Thoracic aorta (tissue), 2 donors: ENCODE measurements at regions not wholly inside any gene's neighbourhood (a gene's known extent, or its start where the extent isn't known, plus 50 kb on each side); places are given as distances from the start of the nearest gene placed in this dataset.

Experiments
- ATAC-seq: fragments of 150-250 bp; one replicate; pipeline ENCODE4 v1.8.0; 2017; ENCODE audit warnings: low read depth; ENCODE audit not compliant: insufficient number of reproducible peaks, low FRiP score
- DNase-seq: peaks from one replicate; pipeline ENCODE4 v3.0.0-alpha.2; 2020; ENCODE audit warnings: low spot score
- H3K27ac ChIP-seq, 2 donors: fragments of 200-600 bp; sonication (generic); 1 replicate in 1 of 2; 2 replicates in 1 of 2; pipeline ENCODE4 v1.5.1; 2016; ENCODE audit warnings: mild to moderate bottlenecking in 2 of 2, moderate library complexity in 2 of 2
- H3K27me3 ChIP-seq: fragments of 200-600 bp; sonication (generic); replicated peaks from 2 replicates; pipeline ENCODE4 v1.6.0; 2016; ENCODE audit warnings: mild to moderate bottlenecking; ENCODE audit not compliant: insufficient read depth
- H3K36me3 ChIP-seq: fragments of 200-600 bp; sonication (generic); one replicate; pipeline ENCODE4 v1.5.1; 2016
- H3K4me1 ChIP-seq, 2 donors: fragments of 200-600 bp; sonication (generic); 1 replicate in 1 of 2; 2 replicates in 1 of 2; pipeline versions ENCODE4 v1.5.1 to v1.6.0; 2016; ENCODE audit warnings: low read depth in 2 of 2, mild to moderate bottlenecking in 1 of 2; ENCODE audit not compliant: control insufficient read depth in 1 of 2
- H3K4me3 ChIP-seq: fragments of 200-600 bp; sonication (generic); 2 replicates; pipeline ENCODE4 v1.5.1; 2016; ENCODE audit warnings: mild to moderate bottlenecking
- H3K9me3 ChIP-seq: fragments of 200-600 bp; sonication (generic); 2 replicates; pipeline ENCODE4 v1.5.1; 2016
- TF ChIP-seq, protein P1 (sequence below): fragments of 200-600 bp; sonication (generic); IDR thresholded peaks from one replicate; pipeline ENCODE4 v1.5.1; 2019; ENCODE audit warnings: antibody characterized with exemption

DNA sequence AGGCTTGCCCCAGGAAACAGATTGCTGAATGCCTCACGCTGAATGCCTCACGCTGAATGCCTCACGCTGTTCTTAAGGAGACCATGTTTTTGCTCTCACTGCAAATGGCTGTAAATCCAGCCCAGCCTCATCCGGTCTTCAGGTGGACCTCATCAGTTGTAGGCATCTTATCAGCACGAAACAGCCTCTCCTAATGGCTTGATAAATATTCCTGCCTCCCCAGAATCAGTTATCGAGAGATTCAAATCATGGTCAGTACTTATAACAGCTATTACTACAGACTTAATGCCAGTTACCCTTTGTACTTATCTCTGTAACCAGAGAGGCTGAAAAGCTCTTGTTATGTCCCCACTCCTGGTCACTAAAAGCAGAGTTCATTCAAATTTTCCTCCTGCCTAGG, 290.6 kb downstream of the FZD1 start:
- Histone ChIP-seq H3K27me3 (no peaks in the 10 kb centered on the region), H3K4me3 (no peak overlapping the region), H3K27ac (no peak overlapping the region), H3K4me1 (peaks cover 5 to 16% of the 10 kb centered on the region in 2 donors), H3K36me3 (no peaks in the 10 kb centered on the region), H3K9me3 (no peaks in the 10 kb centered on the region)
- no peak for ATAC-seq
- no peak for DNase-seq
- TF ChIP-seq, protein P1, sequence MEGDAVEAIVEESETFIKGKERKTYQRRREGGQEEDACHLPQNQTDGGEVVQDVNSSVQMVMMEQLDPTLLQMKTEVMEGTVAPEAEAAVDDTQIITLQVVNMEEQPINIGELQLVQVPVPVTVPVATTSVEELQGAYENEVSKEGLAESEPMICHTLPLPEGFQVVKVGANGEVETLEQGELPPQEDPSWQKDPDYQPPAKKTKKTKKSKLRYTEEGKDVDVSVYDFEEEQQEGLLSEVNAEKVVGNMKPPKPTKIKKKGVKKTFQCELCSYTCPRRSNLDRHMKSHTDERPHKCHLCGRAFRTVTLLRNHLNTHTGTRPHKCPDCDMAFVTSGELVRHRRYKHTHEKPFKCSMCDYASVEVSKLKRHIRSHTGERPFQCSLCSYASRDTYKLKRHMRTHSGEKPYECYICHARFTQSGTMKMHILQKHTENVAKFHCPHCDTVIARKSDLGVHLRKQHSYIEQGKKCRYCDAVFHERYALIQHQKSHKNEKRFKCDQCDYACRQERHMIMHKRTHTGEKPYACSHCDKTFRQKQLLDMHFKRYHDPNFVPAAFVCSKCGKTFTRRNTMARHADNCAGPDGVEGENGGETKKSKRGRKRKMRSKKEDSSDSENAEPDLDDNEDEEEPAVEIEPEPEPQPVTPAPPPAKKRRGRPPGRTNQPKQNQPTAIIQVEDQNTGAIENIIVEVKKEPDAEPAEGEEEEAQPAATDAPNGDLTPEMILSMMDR, result no peak

DNA sequence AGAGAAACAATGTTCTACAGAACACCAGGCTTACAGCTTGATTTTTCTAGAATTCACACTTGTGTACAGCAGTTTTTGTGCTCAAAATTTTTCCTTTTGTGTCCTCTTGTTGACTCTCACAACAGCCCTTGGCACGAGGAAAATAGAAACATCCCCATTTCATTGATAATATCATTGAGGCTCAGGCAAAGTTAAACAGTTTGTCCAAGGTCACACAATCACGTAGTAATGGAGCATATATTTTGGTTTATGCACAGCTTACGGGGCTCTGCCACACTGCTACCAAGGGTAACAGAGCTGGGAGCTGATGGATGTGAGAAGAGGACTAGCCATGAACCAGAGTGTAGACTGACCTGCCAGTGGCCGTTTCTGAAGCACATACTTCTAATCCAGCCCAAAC, 292.0 kb downstream of the FZD1 start:
- ATAC-seq, result no peak
- H3K4me3 ChIP-seq, result no peak overlapping the region
- no peak for DNase-seq
- no peak overlapping the region for H3K27ac ChIP-seq
- H3K4me1 ChIP-seq, result peaks cover 2 to 6% of the 10 kb centered on the region in 2 donors
- no peaks in the 10 kb centered on the region for H3K27me3 ChIP-seq
- no peaks in the 10 kb centered on the region for H3K9me3 ChIP-seq
- TF ChIP-seq, protein P1, result no peak
- no peaks in the 10 kb centered on the region for H3K36me3 ChIP-seq

DNA sequence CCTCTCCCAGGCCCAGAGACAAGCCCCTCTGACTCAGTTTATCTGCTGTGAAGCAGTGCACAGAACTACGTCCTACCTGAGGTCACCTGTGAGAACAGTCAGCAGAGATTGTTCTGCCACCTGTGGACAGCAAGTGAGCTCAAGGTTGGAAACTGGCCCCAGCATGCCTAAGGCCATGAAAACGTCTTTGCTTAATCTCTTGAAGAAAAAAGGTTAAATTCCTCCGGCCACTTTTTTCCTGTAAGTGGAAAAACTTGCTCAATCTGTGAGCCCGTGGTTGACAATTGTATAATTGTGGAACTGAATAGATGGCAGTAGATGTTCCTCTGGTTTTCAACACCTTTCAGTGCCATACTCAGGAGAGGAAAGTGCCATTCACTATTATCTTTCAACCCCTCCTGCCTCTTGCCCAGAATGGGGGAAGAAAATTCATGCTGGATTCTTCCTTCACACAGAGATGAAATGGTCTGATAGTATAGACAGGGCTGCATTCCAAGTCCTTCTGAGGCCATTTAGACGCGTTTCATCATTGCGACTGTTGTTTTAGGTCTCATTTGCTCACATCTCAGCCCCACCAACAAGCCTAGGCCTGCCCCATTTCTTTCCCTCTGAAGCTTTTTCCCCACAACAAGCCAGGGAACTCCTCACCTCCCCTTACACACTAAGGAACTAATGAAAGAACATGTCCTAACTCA, 292.9 kb downstream of the FZD1 start:
- H3K9me3 ChIP-seq, result no peaks in the 10 kb centered on the region
- no peak overlapping the region for H3K4me3 ChIP-seq
- H3K4me1 ChIP-seq, result no peaks in the 10 kb centered on the region
- no peaks in the 10 kb centered on the region for H3K36me3 ChIP-seq
- H3K27ac ChIP-seq, result no peak overlapping the region
- TF ChIP-seq, protein P1, result no peak
- ATAC-seq (no peak), DNase-seq (no peak)
- H3K27me3 ChIP-seq, result no peaks in the 10 kb centered on the region

DNA sequence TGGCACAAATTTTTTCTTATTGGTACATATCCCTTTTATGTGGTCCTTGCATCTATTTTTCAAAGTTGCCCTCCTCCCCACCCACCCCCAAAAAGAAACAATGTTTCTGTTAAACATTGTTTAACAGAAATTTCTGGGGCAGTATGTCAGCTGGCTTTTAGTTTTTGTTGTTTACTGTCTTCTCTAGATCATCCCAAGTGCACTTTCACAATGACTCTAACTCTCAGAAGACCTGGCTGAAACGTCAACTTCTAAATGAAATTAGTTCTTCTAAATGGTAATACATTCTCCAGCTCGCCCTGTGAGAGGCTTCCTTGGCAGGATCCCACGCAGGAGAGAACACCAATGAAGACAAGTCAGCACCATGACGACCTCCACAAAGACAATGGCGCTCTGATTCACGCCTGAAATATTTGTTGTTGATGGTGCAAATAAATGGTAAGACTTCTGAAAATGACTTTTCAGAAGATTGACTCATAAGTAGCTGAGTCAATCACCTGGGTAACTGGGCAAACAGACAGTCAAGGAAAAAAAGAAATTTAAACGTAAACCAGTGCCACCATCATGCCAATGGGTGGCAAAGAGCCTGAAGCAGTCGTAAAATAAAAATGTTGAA, 293.7 kb downstream of the FZD1 start:
- DNase-seq (no peak), ATAC-seq (no peak)
- H3K36me3 ChIP-seq, result no peaks in the 10 kb centered on the region
- H3K4me1 ChIP-seq, result no peaks in the 10 kb centered on the region
- H3K9me3 ChIP-seq, result no peaks in the 10 kb centered on the region
- H3K27ac ChIP-seq, result no peak overlapping the region
- TF ChIP-seq, protein P1, result no peak
- no peaks in the 10 kb centered on the region for H3K27me3 ChIP-seq
- no peak overlapping the region for H3K4me3 ChIP-seq

DNA sequence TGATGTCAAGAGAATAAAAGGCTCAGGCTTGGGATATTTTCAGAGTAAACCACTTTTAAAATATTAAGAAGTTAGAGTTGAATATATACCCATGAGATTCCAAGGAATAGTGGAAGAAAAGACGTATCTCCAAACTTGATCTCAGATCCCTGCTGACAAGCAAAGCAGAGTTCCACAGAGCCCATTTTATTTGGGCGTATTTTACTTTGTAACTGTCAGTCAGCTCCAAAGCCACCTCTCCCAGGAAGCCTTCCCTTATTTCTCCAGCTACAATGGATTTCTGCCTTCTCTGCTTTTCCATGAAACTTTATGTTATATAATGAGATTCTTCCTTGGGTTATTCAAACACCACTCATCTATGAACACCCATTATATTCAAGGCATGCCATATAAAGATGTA, 295.7 kb downstream of the FZD1 start:
- ATAC-seq, result no peak
- TF ChIP-seq, protein P1, result no peak
- H3K36me3 ChIP-seq, result no peaks in the 10 kb centered on the region

More for the DNA sequence above, 295.7 kb downstream of the FZD1 start:
- no peaks in the 10 kb centered on the region for H3K27me3 ChIP-seq
- DNase-seq, result no peak
- no peaks in the 10 kb centered on the region for H3K4me1 ChIP-seq
- H3K27ac ChIP-seq, result no peak overlapping the region
- H3K9me3 ChIP-seq, result no peaks in the 10 kb centered on the region
- H3K4me3 ChIP-seq, result no peak overlapping the region
